Progenitor cell of endocrine pancreas (in vitro differentiated cells): ENCODE measurements at regions not wholly inside any gene's neighbourhood (a gene's known extent, or its start where the extent isn't known, plus 50 kb on each side); places are given as distances from the start of the nearest gene placed in this dataset.

Experiments
- DNase-seq: peaks from one replicate; pipeline ENCODE4 v3.0.0; 2021; ENCODE audit warnings: low spot score; ENCODE audit not compliant: unreplicated experiment
- H3K27ac Mint-ChIP-seq: 2 replicates; pipeline ENCODE4 v1.8.0; 2021; ENCODE audit warnings: mild to moderate bottlenecking, moderate library complexity, mixed read lengths
- H3K27me3 Mint-ChIP-seq: 2 replicates; pipeline ENCODE4 v1.8.0; 2021; ENCODE audit warnings: mixed read lengths
- H3K36me3 Mint-ChIP-seq: 2 replicates; pipeline ENCODE4 v1.8.0; 2022; ENCODE audit warnings: mixed read lengths; ENCODE audit not compliant: insufficient read depth
- H3K4me1 Mint-ChIP-seq: 2 replicates; pipeline ENCODE4 v1.8.0; 2021; ENCODE audit warnings: low read depth, mixed read lengths
- H3K4me3 Mint-ChIP-seq: 2 replicates; pipeline ENCODE4 v1.8.0; 2021; ENCODE audit warnings: low read depth, mild to moderate bottlenecking, moderate library complexity, mixed read lengths
- H3K9me3 Mint-ChIP-seq: 2 replicates; pipeline ENCODE4 v1.8.0; 2021; ENCODE audit warnings: low read depth, mixed read lengths
- TF ChIP-seq, protein P1 (sequence below): fragments of 200-600 bp; sonication (generic); IDR thresholded peaks from one replicate; pipeline ENCODE4 v1.5.0; 2021; ENCODE audit warnings: antibody characterized with exemption, mild to moderate bottlenecking; ENCODE audit not compliant: unreplicated experiment

DNA sequence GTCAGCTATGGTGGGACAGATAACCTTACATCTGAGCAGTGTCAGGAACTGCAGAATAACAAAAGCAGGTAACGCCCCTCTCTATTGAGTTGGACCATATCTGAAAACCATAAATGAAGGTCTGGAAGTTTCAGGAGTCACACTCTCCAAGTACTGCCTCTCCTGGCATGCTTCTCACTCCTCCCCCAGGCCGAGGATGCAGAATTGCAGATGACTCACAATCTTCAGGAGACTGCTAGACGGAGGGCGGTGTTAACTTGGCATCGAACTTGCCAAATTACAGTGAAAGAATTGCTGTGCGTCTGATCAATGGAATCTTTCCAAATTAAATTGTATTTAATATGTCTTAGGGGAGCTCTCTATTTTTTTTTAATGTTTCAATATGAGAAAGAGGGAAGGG lies 67.1 kb upstream of the TRIM2 start:
- TF ChIP-seq, protein P1, sequence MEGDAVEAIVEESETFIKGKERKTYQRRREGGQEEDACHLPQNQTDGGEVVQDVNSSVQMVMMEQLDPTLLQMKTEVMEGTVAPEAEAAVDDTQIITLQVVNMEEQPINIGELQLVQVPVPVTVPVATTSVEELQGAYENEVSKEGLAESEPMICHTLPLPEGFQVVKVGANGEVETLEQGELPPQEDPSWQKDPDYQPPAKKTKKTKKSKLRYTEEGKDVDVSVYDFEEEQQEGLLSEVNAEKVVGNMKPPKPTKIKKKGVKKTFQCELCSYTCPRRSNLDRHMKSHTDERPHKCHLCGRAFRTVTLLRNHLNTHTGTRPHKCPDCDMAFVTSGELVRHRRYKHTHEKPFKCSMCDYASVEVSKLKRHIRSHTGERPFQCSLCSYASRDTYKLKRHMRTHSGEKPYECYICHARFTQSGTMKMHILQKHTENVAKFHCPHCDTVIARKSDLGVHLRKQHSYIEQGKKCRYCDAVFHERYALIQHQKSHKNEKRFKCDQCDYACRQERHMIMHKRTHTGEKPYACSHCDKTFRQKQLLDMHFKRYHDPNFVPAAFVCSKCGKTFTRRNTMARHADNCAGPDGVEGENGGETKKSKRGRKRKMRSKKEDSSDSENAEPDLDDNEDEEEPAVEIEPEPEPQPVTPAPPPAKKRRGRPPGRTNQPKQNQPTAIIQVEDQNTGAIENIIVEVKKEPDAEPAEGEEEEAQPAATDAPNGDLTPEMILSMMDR = no peak
- Mint-ChIP-seq H3K9me3 (no peaks in the 10 kb centered on the region), H3K36me3 (no peaks in the 10 kb centered on the region), H3K27me3 (peaks cover under 1% of the 10 kb centered on the region), H3K4me3 (no peak overlapping the region), H3K27ac (no peak overlapping the region), H3K4me1 (peaks cover 8% of the 10 kb centered on the region)
- DNase-seq = no peak

GRCh38 chr4:153137677-153138630 lies 66.3 kb upstream of the TRIM2 start:
- H3K4me1 Mint-ChIP-seq = peaks cover 10% of the 10 kb centered on the region
- TF ChIP-seq, protein P1 = no peak

GRCh38 chr4:153138736-153139135 lies 65.5 kb upstream of the TRIM2 start:
- H3K4me3 Mint-ChIP-seq = no peak overlapping the region
- H3K9me3 Mint-ChIP-seq = no peaks in the 10 kb centered on the region
- peaks cover 13% of the 10 kb centered on the region for H3K4me1 Mint-ChIP-seq
- H3K27ac Mint-ChIP-seq = no peak overlapping the region
- DNase-seq = no peak
- H3K27me3 Mint-ChIP-seq = peaks cover 3% of the 10 kb centered on the region
- TF ChIP-seq, protein P1 = no peak
- no peaks in the 10 kb centered on the region for H3K36me3 Mint-ChIP-seq

More at GRCh38 chr4:153137677-153138630, 66.3 kb upstream of the TRIM2 start:
- no peak for DNase-seq
- Mint-ChIP-seq H3K36me3 (no peaks in the 10 kb centered on the region), H3K9me3 (no peaks in the 10 kb centered on the region), H3K27me3 (peaks cover 3% of the 10 kb centered on the region), H3K27ac (no peak overlapping the region), H3K4me3 (no peak overlapping the region)

DNA sequence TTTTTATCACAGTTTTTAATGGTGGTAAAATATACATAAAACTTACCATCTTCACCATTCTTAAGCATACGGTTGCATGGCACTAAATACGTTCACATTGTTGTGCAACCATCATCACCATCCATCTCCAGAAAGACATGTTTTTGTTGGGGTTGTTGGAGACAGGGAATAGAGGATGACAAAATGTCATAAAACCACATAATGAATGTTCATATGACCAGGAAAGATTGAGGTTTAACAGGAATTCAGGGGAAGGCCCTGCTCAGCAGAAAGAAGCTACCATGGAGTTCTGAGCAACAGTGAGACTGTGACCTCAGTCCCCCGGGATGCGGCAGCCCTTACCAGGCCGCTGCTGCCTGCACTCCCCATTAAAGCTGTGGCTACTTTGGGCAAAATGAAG lies 63.9 kb upstream of the TRIM2 start:
- TF ChIP-seq, protein P1 = no peak
- peaks cover 3% of the 10 kb centered on the region for H3K27me3 Mint-ChIP-seq
- H3K9me3 Mint-ChIP-seq = no peaks in the 10 kb centered on the region
- H3K27ac Mint-ChIP-seq = no peak overlapping the region
- DNase-seq = no peak
- no peaks in the 10 kb centered on the region for H3K36me3 Mint-ChIP-seq
- no peak overlapping the region for H3K4me3 Mint-ChIP-seq
- H3K4me1 Mint-ChIP-seq = peaks cover 10% of the 10 kb centered on the region

- DNase-seq = no peak
- H3K9me3 Mint-ChIP-seq = no peaks in the 10 kb centered on the region
Observed at GRCh38 chr4:153141238-153141637, 63.0 kb upstream of the TRIM2 start.

More at GRCh38 chr4:153141238-153141637, 63.0 kb upstream of the TRIM2 start:
- TF ChIP-seq, protein P1 = no peak
- H3K4me1 Mint-ChIP-seq = peaks cover 9% of the 10 kb centered on the region
- peaks cover 3% of the 10 kb centered on the region for H3K27me3 Mint-ChIP-seq
- H3K27ac Mint-ChIP-seq = no peak overlapping the region
- no peaks in the 10 kb centered on the region for H3K36me3 Mint-ChIP-seq
- H3K4me3 Mint-ChIP-seq = no peak overlapping the region
